ENCODE measurements at regions not wholly inside any gene's neighbourhood (a gene's known extent, or its start where the extent isn't known, plus 50 kb on each side); places are given as distances from the start of the nearest gene placed in this dataset.

GRCh38 chr5:173744551-173744950 is 128.1 kb upstream of the BOD1 start:
- DNase-seq = no peak

- DNase-seq = no peak
Measured at GRCh38 chr5:173745123-173745522, 128.7 kb upstream of the BOD1 start.

- DNase-seq = no peak
Measured at GRCh38 chr5:173745557-173745956, 129.1 kb upstream of the BOD1 start.

- no peak for DNase-seq
Measured at GRCh38 chr5:173746047-173746646, 129.7 kb upstream of the BOD1 start.

- DNase-seq = no peak
Measured at GRCh38 chr5:173747876-173748275, 131.4 kb upstream of the BOD1 start.

GRCh38 chr5:173750538-173751265 is 134.3 kb upstream of the BOD1 start:
- DNase-seq = no peak

GRCh38 chr5:173751266-173751600 is 134.8 kb upstream of the BOD1 start:
- DNase-seq = no peak

GRCh38 chr5:173752653-173753052 is 135.5 kb upstream of the CPEB4 start:
- no peak for DNase-seq

- DNase-seq = no peak
Measured at GRCh38 chr5:173753307-173754168, 134.6 kb upstream of the CPEB4 start.

GRCh38 chr5:173755319-173755718 is 132.8 kb upstream of the CPEB4 start:
- DNase-seq = no peak

GRCh38 chr5:173757403-173758209 is 130.5 kb upstream of the CPEB4 start:
- no peak for DNase-seq

- no peak for DNase-seq
Measured at GRCh38 chr5:173758676-173759075, 129.5 kb upstream of the CPEB4 start.

GRCh38 chr5:173759691-173760090 is 128.5 kb upstream of the CPEB4 start:
- no peak for DNase-seq

- DNase-seq = no peak
Measured at GRCh38 chr5:173760461-173761177, 127.5 kb upstream of the CPEB4 start.

- no peak for DNase-seq
Measured at GRCh38 chr5:173761178-173761513, 127.0 kb upstream of the CPEB4 start.

- no peak for DNase-seq
Measured at GRCh38 chr5:173762045-173762444, 126.1 kb upstream of the CPEB4 start.

GRCh38 chr5:173762930-173763329 is 125.2 kb upstream of the CPEB4 start:
- no peak for DNase-seq

- no peak for DNase-seq
Measured at GRCh38 chr5:173763410-173763809, 124.7 kb upstream of the CPEB4 start.

GRCh38 chr5:173764332-173765028 is 123.7 kb upstream of the CPEB4 start:
- DNase-seq = no peak

GRCh38 chr5:173765029-173765644 is 123.0 kb upstream of the CPEB4 start:
- no peak for DNase-seq

- DNase-seq = no peak
Measured at GRCh38 chr5:173765661-173766060, 122.5 kb upstream of the CPEB4 start.

All from activated T-cell treated with anti-CD3 and anti-CD28 coated beads, Interleukin-2, amount 50 U/mL, for 48 hours (primary cell).